Mesenchymal stem cell (in vitro differentiated cells and primary cell): ENCODE measurements at regions not wholly inside any gene's neighbourhood (a gene's known extent, or its start where the extent isn't known, plus 50 kb on each side); places are given as distances from the start of the nearest gene placed in this dataset.
"Not testable (repeated sequence)": the region's sequence is repeated elsewhere in the genome, so short reads cannot be mapped to it uniquely, and the experiment has no call there.

Experiments used
- DNase-seq: peaks from one replicate; pipeline ENCODE4 v3.0.0-alpha.2; 2013
- H2AFZ ChIP-seq: one replicate; pipeline ENCODE4 v1.6.1; 2013; ENCODE audit warnings: low read depth, mild to moderate bottlenecking, control low read depth, inconsistent platforms, low read length, moderate library complexity
- H2AK5ac ChIP-seq: 2 replicates; pipeline ENCODE4 v1.6.1; 2013; ENCODE audit warnings: low read length, moderate library complexity, mild to moderate bottlenecking, inconsistent platforms; ENCODE audit not compliant: severe bottlenecking
- H2BK120ac ChIP-seq: one replicate; pipeline ENCODE4 v1.6.1; 2013; ENCODE audit warnings: low read depth, mild to moderate bottlenecking, inconsistent platforms, low read length, moderate library complexity
- H2BK12ac ChIP-seq, 2 experiments: one replicate each; pipeline ENCODE4 v1.6.1; 2013; ENCODE audit warnings: inconsistent platforms in 2 of 2, low read length in 2 of 2, mild to moderate bottlenecking in 2 of 2, moderate library complexity in 2 of 2, control low read depth in 1 of 2
- H2BK15ac ChIP-seq: one replicate; pipeline ENCODE4 v1.6.1; 2013; ENCODE audit warnings: mild to moderate bottlenecking, low read depth, inconsistent platforms; ENCODE audit not compliant: poor library complexity, severe bottlenecking
- H2BK5ac ChIP-seq: 2 replicates; pipeline ENCODE4 v1.6.1; 2013; ENCODE audit warnings: low read depth, mild to moderate bottlenecking, low read length, control low read depth, inconsistent platforms; ENCODE audit not compliant: poor library complexity, severe bottlenecking
- H3K14ac ChIP-seq, 2 experiments: one replicate each; pipeline ENCODE4 v1.6.1; 2013; ENCODE audit warnings: inconsistent platforms in 2 of 2, low read length in 2 of 2, control low read depth in 1 of 2, mild to moderate bottlenecking in 1 of 2, moderate library complexity in 1 of 2
- H3K18ac ChIP-seq, 2 experiments: one replicate each; pipeline ENCODE4 v1.6.1; 2013; ENCODE audit warnings: inconsistent platforms in 2 of 2, low read length in 2 of 2, control low read depth in 1 of 2, low read depth in 1 of 2, mild to moderate bottlenecking in 1 of 2
- H3K23ac ChIP-seq, 2 experiments: one replicate each; pipeline ENCODE4 v1.6.1; 2013; ENCODE audit warnings: inconsistent platforms in 2 of 2, low read length in 2 of 2, mild to moderate bottlenecking in 2 of 2, moderate library complexity in 2 of 2, control low read depth in 1 of 2
- H3K27ac ChIP-seq: 2 replicates; pipeline ENCODE4 v1.5.1; 2013; ENCODE audit warnings: mild to moderate bottlenecking, moderate library complexity, low read length, control low read depth, inconsistent platforms; ENCODE audit not compliant: poor library complexity, severe bottlenecking
- H3K27me3 ChIP-seq, 2 experiments: 2 replicates each; pipeline versions ENCODE4 v1.6.1 to v1.7.0; 2013; ENCODE audit warnings: low read length in 2 of 2, mild to moderate bottlenecking in 2 of 2, moderate library complexity in 2 of 2, control low read depth in 1 of 2, inconsistent platforms in 1 of 2; ENCODE audit not compliant: control insufficient read depth in 1 of 2, insufficient read depth in 1 of 2
- H3K36me3 ChIP-seq, 2 experiments: 2 replicates each; pipeline versions ENCODE4 v1.6.1 to v1.7.0; 2013; ENCODE audit warnings: low read length in 2 of 2, control low read depth in 1 of 2, inconsistent platforms in 1 of 2, low read depth in 1 of 2, mild to moderate bottlenecking in 1 of 2; ENCODE audit not compliant: insufficient read depth in 2 of 2, control insufficient read depth in 1 of 2
- H3K4ac ChIP-seq, 2 experiments: one replicate each; pipeline ENCODE4 v1.6.1; 2013; ENCODE audit warnings: inconsistent platforms in 2 of 2, low read length in 2 of 2, mild to moderate bottlenecking in 2 of 2, moderate library complexity in 2 of 2, control low read depth in 1 of 2, low read depth in 1 of 2
- H3K4me1 ChIP-seq: 2 replicates; pipeline ENCODE4 v1.6.1; 2013; ENCODE audit warnings: low read depth, low read length, control low read depth; ENCODE audit not compliant: control insufficient read depth, insufficient read depth
- H3K4me2 ChIP-seq: 2 replicates; pipeline ENCODE4 v1.6.1; 2013; ENCODE audit warnings: low read length, mild to moderate bottlenecking, inconsistent platforms; ENCODE audit not compliant: poor library complexity, severe bottlenecking
- H3K4me3 ChIP-seq, 2 experiments: 2 replicates each; pipeline versions ENCODE4 v1.5.1 to v1.7.0; 2013; ENCODE audit warnings: low read length in 2 of 2, mild to moderate bottlenecking in 2 of 2, control low read depth in 1 of 2, low read depth in 1 of 2; ENCODE audit not compliant: insufficient read depth in 1 of 2
- H3K79me1 ChIP-seq: replicated peaks from 2 replicates; pipeline ENCODE4 v1.6.1; 2013; ENCODE audit warnings: mild to moderate bottlenecking, control low read depth, low read length, inconsistent platforms; ENCODE audit not compliant: poor library complexity, severe bottlenecking
- H3K9ac ChIP-seq: 2 replicates; pipeline ENCODE4 v1.7.0; 2013; ENCODE audit warnings: mild to moderate bottlenecking, low read length, moderate library complexity
- H3K9me3 ChIP-seq: 2 replicates; pipeline ENCODE4 v1.7.0; 2013; ENCODE audit warnings: mild to moderate bottlenecking, low read length; ENCODE audit not compliant: control insufficient read depth
- H4K8ac ChIP-seq: one replicate; pipeline ENCODE4 v1.6.1; 2013; ENCODE audit warnings: inconsistent platforms, mild to moderate bottlenecking, low read length, moderate library complexity
- H4K91ac ChIP-seq: one replicate; pipeline ENCODE4 v1.6.1; 2013; ENCODE audit warnings: mild to moderate bottlenecking, low read length, inconsistent platforms
- WGBS: methylation state at CpG from one replicate; pipeline ENCODE4 v1.1.7; 2013; ENCODE audit warnings: mixed read lengths; 5-methylcytosine and 5-hydroxymethylcytosine counted together

DNA sequence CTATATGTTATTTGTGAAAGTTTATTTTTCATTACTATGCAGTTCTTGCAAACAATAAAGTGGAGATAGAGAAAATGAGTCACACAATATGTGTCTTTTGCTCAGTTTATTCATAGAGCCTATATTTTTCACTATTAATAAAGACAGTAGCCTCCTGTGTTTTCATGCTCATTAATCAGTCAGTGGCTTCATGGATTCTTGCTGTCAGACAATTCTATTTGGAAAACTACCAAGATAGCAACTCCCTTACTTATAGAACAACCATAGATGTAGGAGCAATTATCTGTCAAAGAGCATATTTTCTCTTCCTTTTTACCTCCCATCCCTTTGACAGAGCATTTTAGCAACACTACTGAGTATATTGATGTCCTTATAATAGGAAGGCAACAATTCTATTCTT is 132.7 kb upstream of the CALCR start:
- H3K36me3 ChIP-seq, result no peaks in the 10 kb centered on the region
- H3K4me3 ChIP-seq, result no peak overlapping the region
- H2AFZ ChIP-seq, result no peak overlapping the region
- H3K4me2 ChIP-seq, result no peak overlapping the region
- DNase-seq, result no peak
- no peaks in the 10 kb centered on the region for H3K79me1 ChIP-seq
- no peak overlapping the region for H2BK15ac ChIP-seq
- peaks cover 0 to 2% of the 10 kb centered on the region in 2 experiments for H3K27me3 ChIP-seq
- H3K9me3 ChIP-seq, result no peaks in the 10 kb centered on the region
- no peak overlapping the region for H3K23ac ChIP-seq
- no peak overlapping the region for H4K8ac ChIP-seq
- no peak overlapping the region for H3K18ac ChIP-seq
- no peak overlapping the region for H3K14ac ChIP-seq
- H4K91ac ChIP-seq, result no peak overlapping the region
- H2BK120ac ChIP-seq, result no peak overlapping the region
- H3K27ac ChIP-seq, result no peak overlapping the region
- no peak overlapping the region for H2BK5ac ChIP-seq
- H2AK5ac ChIP-seq, result no peak overlapping the region
- H2BK12ac ChIP-seq, result no peak overlapping the region
- H3K4ac ChIP-seq, result no peak overlapping the region
- H3K9ac ChIP-seq, result no peak overlapping the region
- no peaks in the 10 kb centered on the region for H3K4me1 ChIP-seq

DNA sequence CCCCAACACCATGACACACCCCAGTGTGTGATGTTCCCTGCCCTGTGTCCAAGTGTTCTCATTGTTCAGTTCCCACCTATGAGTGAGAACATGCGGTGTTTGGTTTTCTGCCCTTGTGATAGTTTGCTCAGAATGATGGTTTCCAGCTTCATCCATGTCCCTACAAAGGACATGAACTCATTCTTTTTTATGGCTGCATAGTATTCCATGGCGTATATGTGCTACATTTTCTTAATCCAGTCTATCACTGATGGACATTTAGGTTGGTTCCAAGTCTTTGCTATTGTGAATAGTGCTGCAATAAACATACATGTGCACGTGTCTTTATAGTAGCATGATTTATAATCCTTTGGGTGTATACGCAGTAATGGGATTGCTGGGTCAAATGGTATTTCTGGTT is 131.6 kb upstream of the CALCR start:
- not testable (repeated sequence) for H3K4me1 ChIP-seq, H3K27me3 ChIP-seq, H2BK120ac ChIP-seq, H3K23ac ChIP-seq, H4K8ac ChIP-seq, H3K9me3 ChIP-seq, H3K14ac ChIP-seq, H3K4me2 ChIP-seq, H3K36me3 ChIP-seq, H3K4me3 ChIP-seq, H2BK5ac ChIP-seq, H3K9ac ChIP-seq, H2BK12ac ChIP-seq, H2BK15ac ChIP-seq, DNase-seq, H4K91ac ChIP-seq, H2AFZ ChIP-seq, H3K18ac ChIP-seq, H2AK5ac ChIP-seq, H3K4ac ChIP-seq, H3K27ac ChIP-seq, H3K79me1 ChIP-seq
- WGBS, result 100% methylated on average over 3 of the region's 4 CpGs

- H3K79me1 ChIP-seq, result no peaks in the 10 kb centered on the region
- H3K27me3 ChIP-seq, result peaks cover 0 to 2% of the 10 kb centered on the region in 2 experiments
- no peak overlapping the region for H3K27ac ChIP-seq
- no peak overlapping the region for H2AFZ ChIP-seq
- no peak for DNase-seq
- H3K4me1 ChIP-seq, result no peaks in the 10 kb centered on the region
- no peak overlapping the region for H2BK120ac ChIP-seq
- H3K4me2 ChIP-seq, result no peak overlapping the region
- no peak overlapping the region for H3K4ac ChIP-seq
- H3K23ac ChIP-seq, result no peak overlapping the region
- no peak overlapping the region for H3K9ac ChIP-seq
- H4K8ac ChIP-seq, result no peak overlapping the region
- no peak overlapping the region for H3K14ac ChIP-seq
- H2BK15ac ChIP-seq, result no peak overlapping the region
- no peak overlapping the region for H4K91ac ChIP-seq
- H3K9me3 ChIP-seq, result no peaks in the 10 kb centered on the region
- no peak overlapping the region for H2BK5ac ChIP-seq
- H2AK5ac ChIP-seq, result no peak overlapping the region
- H2BK12ac ChIP-seq, result no peak overlapping the region
- no peak overlapping the region for H3K4me3 ChIP-seq
- no peaks in the 10 kb centered on the region for H3K36me3 ChIP-seq
- no peak overlapping the region for H3K18ac ChIP-seq
Observed at GRCh38 chr7:93704217-93704616, 129.7 kb upstream of the CALCR start.

GRCh38 chr7:93697901-93698300 is 123.4 kb upstream of the CALCR start:
- Histone ChIP-seq H3K27me3 (peaks cover 3 to 9% of the 10 kb centered on the region in 2 experiments), H2BK5ac (no peak overlapping the region), H3K18ac (no peak overlapping the region), H3K9ac (no peak overlapping the region), H3K4me3 (no peak overlapping the region), H2AFZ (no peak overlapping the region), H2AK5ac (no peak overlapping the region), H2BK120ac (no peak overlapping the region), H3K4me2 (no peak overlapping the region), H4K8ac (no peak overlapping the region), H3K23ac (no peak overlapping the region), H4K91ac (no peak overlapping the region), H2BK15ac (no peak overlapping the region), H3K14ac (no peak overlapping the region), H2BK12ac (no peak overlapping the region), H3K27ac (no peak overlapping the region), H3K79me1 (no peaks in the 10 kb centered on the region), H3K9me3 (no peaks in the 10 kb centered on the region), H3K36me3 (no peaks in the 10 kb centered on the region), H3K4me1 (no peaks in the 10 kb centered on the region), H3K4ac (no peak overlapping the region)
- no CpG with 5 or more reads among the region's 1 CpG for WGBS
- DNase-seq, result no peak
